Heart left ventricle (tissue), 13 donors: ENCODE measurements at regions not wholly inside any gene's neighbourhood (a gene's known extent, or its start where the extent isn't known, plus 50 kb on each side); places are given as distances from the start of the nearest gene placed in this dataset.
"Not testable (repeated sequence)": the region's sequence is repeated elsewhere in the genome, so short reads cannot be mapped to it uniquely, and the experiment has no call there.

ENCODE experiments used
- CTCF ChIP-seq, 12 donors: fragments of 200-600 bp; sonication (generic) in 4 of 12; IDR thresholded peaks; one replicate each; pipeline versions ENCODE4 v1.5.0 to v1.8.0; 2018 to 2022; ENCODE audit warnings: antibody characterized with exemption in 12 of 12, mild to moderate bottlenecking in 5 of 12
- POLR2A ChIP-seq, 2 donors: fragments of 450-650 bp; IDR thresholded peaks; one replicate each; pipeline ENCODE4 v1.6.1; 2017; ENCODE audit warnings: antibody characterized with exemption in 2 of 2, mild to moderate bottlenecking in 2 of 2, moderate library complexity in 2 of 2
- donor health status: ischemic (EF 13 %, LVEDD 7.1; RV severe dilation, severe dysfunction).
- donor health status: DM: no; HTN: yes; CAD: no.
- donor health status: DM: no; HTN: no; CAD: no.
- donor health status: ischemic (EF 25% LVEDD 6.9; RV normal size, moderate dysfunction).
- donor health status: ischemic (EF 25% LVEDD 5.7; RV mildly dilated, moderate dysfunction).
- donor health status: ischemic (EF 35%, LVEDD 5.7; RV mildly dilated, moderate dysfunction).
- donor health status: nonischemic (EF 11% LVEDD 7.7; RV severe dilation, severe dysfunction).
- donor health status: DM: yes; HTN: yes; CAD: no.
- donor health status: PGD.
- donor health status: ischemic (EF 29% LVEDD 5.4; RV normal size, mild dysfunction).
- donor health status: nonischemic (EF 23%, LVEDD 6.1; RV moderate dilation, normal function).

GRCh38 chr2:87494846-87495245 lies 253.0 kb upstream of the PLGLB2 start:
- not testable (repeated sequence) for TF ChIP-seq POLR2A, CTCF (IDR thresholded peaks at IDR 0.05)
